Effector CD4-positive, alpha-beta T cell (primary cell): ENCODE measurements at regions not wholly inside any gene's neighbourhood (a gene's known extent, or its start where the extent isn't known, plus 50 kb on each side); places are given as distances from the start of the nearest gene placed in this dataset.
"Not testable (repeated sequence)": the region's sequence is repeated elsewhere in the genome, so short reads cannot be mapped to it uniquely, and the experiment has no call there.

Source experiments
- DNase-seq: peaks from one replicate; pipeline ENCODE4 v3.0.0-alpha.2; 2020

DNA sequence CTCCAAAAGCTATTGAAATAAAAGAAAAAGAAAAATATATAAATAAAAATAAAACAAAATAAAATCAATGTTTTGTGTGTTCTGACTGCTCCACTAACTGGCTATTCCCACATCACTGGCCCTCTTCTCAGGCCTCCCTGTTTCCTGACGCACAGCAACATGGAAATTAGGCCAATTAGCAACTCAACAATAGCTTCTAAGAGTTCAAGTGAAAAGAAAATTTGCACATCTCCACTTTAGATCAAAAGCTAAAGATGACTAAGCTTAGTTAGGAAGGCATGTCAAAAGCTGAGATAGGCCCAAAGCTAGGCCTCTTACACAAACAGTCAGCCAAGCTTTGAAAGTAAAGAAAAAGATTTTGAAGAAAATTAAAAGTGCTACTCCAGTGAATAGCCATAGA is 200.8 kb downstream of the DUSP6 start:
- no peak for DNase-seq

DNA sequence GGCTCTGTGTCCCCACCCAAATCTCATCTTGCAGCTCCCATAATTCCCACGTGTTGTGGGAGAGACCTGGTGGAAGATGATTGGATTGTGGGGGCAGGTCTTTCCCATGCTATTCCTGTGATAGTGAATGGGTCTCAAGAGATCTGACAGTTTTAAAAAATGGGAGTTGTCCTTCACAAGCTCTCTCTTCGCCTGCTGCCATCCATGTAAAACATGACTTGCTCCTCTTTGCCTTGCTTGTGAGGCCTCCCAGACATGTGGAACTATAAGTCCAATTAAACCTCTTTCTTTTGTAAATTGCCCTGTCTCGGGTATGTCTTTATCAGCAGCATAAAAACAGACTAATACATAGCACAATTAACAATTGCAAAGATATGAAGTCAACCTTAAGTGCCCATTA is 201.5 kb downstream of the DUSP6 start:
- DNase-seq: not testable (repeated sequence)

DNA sequence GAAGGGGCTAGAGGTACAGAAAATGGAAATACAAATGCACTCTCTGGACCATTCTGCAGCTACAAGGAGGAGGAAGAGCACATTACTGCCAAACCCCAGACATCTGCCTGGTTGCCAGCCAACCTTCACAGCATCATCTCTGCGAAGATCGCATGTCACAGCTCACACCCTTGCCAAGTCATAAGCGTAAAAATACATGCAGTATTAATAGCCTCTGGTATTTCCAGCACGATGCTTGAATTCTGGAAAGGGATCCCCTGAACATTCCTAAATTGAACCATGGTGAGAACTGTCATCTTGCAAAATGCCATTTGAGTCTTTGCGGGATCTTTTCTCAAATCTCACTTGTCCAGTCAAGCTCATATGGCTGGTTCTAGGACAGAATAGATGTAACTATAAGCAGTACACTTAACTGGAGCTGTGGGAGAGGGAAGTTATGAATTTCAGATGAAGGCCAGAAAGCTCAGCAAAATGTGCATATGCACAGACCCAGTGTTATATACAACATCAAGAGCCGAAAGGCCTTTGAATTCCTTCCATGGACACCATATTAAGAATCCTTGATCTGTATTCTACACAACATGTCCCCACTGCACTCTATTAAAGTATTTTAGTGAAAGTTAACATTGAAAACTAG is 211.6 kb downstream of the DUSP6 start:
- DNase-seq: no peak

DNA sequence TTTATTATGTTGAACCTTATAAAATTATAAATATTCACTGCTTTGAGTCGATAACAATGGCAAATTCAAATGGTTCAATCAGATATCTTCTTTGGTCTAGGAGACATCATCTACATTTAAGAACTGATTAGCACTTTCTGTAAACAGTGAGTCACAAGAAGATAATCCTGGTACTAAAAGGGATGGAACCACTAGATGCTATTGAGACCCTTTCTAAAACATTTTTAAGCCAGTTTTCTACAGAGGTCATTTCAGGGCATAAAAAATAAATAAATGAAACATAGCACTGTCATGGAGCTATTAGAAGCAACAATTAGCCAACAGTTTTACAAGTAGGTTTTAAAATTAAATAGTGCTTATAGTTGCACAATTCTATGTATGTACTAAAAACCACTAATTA is 212.2 kb downstream of the DUSP6 start:
- DNase-seq: no peak

DNA sequence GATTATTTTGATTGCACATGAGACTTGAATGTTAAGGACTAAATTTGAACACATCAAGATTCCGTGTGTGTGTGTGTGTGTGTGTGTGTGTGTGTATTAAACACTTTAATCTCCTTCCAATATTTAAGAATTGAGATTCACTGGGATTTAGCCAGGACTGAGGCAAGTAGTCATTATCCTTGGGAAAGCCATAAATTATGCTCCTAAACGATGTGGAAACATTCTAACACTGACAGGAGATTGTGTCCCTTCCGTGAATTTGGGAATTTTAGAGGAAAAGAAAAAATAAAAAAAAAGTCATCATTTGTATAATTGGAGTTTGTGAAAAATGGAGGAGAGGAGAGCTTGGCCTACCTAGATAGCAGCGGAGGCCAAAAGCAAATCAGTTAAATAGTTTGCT is 212.9 kb downstream of the DUSP6 start:
- DNase-seq: no peak

DNA sequence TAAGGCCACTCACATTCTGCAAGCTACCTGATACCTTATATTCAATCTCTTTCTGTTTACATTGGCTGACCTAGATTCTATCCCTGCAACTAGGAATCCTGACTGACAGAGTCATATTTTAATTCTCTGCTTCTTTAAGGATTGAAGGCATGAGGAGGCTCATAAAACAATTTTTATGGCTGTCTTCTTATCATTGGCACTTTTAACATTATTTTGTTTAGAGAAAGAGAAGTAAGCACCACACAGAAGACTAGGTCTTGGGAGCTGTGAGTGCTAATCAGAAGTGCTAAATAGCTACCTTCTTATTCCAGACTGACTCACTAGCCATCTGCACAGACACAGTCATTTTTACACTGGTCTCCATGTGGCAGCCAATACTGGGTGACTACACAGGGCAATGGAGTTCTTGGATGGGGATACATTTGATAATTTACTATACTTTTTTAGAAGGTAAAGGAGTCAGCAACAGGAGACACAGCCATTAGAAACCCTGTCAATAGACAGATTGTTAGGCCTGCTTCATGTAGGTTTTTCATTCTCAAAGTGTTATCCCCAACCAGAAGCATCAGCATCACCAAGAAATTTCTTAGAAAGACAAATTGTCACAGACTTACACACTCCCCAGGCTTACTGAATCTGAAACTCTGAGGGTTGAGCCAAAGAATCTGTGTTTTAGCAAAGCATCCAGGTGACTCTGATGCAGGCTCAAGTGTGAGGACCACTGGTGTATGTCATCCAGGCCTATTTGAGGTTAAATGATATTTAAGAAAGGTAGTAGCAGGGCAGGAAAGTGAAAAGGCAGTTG is 214.1 kb downstream of the DUSP6 start:
- DNase-seq: no peak

DNA sequence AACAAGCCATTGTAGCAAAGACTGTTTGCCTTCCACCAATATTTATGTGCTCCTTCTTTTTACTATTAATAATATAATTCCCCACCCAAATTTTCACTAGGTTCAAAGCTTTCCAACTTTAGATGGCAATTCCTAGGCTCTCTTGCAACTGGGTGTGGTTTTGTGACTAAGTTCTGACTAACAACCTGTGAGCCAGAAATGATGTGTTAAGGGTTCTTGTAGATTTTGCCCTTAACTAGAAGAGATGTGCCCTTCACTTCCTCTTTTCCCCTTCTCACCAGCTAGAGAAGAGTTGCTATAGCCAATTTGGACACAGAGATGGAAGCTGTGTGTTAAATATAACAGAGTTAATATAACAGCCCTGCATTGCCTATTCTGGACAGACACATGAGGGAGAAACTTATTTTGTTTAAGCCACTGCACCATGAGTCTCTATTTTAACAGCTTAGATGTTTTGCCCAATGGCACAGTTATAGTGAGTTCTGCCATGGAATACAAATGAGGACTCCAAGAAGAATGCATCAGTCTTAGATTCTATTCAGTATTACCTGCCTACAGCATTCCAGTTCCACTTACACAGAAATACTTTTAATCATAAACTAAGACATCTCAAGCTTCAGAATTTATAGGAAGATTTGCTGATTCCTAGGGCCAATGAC is 216.2 kb downstream of the DUSP6 start:
- DNase-seq: no peak

DNA sequence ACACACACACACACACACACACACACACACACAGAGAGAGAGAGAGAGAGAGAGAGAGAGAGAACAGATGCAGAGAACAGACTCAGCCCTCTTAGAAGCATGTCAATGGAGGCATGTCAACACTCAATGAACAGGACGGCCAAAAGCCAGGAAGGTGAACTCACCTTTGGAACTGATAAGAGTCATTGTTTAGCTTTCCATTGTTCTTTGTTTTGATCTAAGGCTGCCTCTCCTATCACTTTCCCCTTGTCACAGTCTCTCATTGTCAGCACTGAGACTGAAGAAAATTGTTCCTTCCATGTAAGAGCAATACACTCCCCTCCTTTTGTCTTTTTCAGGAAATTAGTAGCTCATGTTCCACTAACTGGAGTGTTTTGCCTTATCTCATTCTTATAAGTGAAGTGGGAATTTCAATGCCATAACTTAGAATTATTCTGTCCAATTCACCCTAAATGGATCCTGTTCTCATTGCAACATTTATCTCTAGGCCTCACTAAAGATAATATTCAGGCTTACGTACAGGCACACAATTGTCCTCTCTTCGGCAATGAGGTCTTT is 218.0 kb downstream of the DUSP6 start:
- DNase-seq: no peak

DNA sequence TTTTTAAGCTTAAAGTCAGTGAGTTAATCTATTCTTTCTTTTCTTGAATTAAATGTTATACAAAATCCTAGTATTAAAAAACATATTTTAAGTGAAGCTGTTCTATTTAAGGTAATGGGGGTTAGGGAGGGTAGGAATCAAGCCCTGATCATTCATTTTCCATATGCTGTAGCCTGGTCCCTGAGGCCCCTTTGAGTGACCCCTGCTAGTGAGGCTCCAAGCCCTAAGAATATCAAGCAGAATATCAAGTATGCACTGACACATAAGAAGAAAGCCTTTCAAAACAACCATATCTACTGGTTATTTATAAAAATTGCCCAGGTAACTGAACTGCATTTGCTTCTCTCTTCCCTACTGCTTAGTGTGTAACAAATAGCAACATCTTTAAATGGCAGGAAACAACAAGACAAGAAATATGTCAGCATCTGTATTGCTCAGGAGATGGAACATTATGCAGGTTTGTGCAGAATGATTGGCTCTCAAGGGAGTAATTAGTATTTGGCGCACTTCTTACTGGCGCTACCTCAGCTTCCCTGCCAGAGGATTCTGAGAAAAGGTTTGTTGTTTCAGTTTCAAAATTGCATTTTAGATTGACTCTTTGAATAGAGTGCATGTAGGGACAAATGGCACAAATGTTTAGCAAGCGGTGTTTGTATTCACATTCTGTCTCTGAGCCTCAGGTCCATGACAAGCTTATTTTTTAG is 223.0 kb downstream of the DUSP6 start:
- no peak for DNase-seq

DNA sequence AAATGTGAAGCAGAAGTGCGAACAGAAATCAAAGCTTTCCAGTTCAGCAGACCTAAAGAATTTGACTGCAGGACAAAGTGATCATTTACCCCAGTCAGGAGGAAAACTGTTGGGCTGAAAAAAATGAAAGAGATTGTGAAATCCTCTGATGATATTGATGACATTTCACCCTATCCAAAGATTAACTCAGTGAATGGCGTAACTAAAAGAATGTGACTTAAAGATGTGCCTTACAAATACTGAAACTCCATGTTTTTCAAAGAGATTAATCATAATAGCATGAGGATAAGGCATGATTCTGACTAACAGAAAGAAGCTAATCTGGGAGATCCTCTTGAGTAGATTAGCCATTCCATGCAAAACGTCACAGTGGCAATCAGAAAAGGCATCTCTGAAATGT is 225.6 kb downstream of the DUSP6 start:
- DNase-seq: no peak

DNA sequence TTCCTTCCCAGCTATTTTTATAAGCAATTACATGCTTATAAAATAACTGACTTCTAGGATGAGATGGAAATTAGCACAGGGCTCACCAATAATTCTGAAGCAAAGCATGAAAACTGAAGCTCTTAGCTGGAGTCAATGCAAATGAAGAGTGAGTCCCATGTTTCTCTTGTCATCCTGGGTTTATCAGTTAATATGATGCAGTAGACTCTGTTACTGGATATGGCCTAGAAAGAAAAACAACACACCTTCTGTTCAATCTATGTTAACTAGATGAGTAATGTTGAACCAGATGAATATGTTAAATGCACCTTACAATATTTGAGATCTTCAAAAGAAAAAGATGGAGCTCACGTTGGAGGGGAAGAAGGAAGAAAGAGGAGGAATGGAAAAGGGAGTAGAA is 229.4 kb downstream of the DUSP6 start:
- no peak for DNase-seq

DNA sequence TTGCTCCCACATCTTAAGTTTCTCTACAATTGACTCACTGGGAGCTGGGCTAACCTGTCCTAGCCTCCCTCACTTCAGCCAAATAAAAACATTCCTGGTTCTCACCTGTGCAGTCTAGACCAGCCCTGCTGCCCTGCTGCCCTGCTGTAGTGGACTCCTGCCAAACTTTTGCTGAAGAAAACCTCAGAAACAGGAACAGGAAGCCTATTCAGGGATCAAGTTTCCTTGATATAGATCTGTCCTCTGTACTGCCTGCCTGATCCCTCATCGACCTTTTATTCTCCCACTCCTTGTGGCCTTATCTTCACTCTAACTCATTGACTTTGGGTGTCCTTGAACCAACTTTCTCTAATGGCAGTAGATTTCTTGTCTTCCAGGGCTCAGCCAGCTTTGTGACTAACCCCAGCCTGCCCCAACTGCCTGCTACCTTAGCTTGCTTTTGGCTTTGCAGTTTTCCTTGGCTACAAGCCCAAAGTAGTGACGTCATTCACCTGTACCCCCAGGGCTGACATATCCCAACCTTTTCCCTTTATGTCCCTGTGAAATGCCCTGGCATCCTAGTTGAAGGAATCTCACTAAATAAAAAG is 234.8 kb downstream of the DUSP6 start:
- DNase-seq: no peak

DNA sequence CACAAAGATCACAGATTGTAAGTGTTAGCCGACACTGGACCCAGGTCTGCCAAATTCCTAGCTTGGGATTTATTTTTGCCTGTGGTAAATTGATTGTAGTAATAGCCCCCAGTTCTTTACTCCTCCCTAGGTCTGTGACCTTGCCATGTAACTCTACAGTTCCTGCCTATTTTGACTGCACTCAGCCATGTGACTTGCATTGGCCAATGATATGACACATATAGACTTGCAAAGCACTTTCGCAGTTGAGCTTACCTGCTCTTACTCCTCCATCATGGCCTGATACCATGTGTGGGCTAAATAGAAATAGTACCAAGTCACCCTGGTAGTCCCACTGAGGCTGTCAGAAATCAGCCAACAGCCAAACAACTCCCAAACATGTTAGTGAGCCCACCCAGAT is 240.3 kb downstream of the DUSP6 start:
- DNase-seq: no peak

DNA sequence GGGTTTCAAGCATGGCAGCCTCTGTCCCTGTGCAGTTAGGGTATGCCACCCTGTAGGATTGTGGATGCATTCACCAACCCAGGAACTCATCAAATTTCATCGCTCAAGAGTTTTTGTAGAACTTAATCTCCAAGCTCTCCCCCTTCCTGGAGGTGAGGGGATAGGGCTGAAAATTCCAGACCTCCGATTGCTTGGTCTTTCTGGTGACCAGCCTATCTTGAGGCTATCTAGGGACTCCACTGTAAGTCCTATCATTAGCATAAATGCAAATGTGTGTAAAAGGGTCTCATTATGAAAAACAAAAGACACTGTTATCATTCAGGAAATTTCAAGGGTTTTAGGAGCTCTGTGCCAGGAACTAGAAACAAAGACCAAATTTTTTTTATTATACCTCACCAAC is 244.0 kb downstream of the DUSP6 start:
- no peak for DNase-seq

DNA sequence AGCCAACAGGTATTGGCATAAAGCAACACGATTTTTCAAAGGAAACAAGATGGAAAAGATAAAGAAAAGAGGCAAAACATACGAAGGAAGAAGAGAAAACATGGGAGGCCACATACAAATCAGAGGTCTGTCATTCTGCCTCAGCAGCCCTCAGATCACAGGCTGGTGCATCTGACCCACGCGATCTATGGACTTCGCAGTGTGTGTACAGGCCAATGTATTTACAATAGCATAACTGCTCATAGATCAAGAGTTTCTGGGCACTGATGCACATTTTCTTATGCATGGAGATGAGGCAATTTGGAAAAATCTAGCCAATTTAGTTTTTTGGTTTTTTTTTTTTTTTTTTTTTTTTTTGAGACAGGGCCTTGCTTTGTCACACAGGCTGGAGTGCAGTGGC is 245.4 kb downstream of the DUSP6 start:
- DNase-seq: no peak

DNA sequence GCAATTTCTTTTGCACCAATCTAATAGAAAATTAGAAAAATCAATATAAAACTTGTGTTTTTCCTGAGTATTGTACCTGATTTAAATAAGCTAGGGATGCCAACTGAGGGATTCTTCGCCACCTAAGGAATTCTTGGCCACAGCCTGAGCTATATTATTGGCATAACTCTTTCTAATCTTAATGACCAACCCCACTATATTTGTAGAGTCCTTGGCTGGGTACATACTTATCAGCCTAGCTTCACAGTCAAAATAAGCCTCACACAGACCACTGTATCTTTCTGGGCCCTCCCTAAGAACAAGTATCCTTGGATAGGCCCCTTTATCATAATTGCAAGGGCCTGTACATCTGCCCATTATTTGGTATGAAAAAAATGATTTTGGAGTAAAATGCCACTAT is 247.1 kb downstream of the DUSP6 start:
- no peak for DNase-seq

DNA sequence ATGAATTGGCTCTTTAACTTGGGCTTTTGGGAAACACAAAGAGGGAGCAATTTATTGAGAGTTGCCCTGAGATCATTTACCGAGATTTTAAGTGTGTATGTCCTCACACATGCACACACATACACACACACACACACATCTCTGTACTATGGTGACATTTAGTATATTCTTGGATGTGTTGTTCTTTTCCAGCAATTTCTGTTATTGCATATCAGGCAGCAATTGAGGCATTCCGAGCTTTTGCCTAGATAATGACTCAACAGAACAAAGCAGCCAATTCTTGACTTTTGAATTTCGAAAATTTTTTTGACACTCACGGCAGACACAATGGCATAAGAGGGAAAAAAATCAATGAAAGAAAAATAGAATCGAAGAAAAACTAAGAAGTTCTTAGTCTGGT is 248.5 kb downstream of the DUSP6 start:
- no peak for DNase-seq

DNA sequence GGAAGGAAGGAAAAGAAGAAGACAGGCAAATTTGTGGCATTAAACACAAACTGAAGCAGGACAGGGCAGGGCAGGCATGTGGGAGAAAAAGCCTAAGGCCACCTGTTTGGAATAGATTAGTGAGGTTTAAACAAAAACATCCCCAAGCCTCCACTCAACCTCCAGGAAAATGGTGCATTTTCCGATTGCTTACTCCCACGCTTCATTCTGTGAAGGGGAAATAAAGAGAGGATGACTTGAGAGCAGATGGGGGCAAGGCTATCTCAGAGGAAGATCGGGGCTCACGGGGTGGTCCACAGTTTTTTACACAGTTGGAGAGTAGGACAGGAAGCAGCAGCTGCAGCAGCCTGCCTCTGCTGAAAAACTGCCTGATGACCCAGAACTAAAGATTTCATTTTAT is 250.9 kb downstream of the DUSP6 start:
- DNase-seq: no peak

DNA sequence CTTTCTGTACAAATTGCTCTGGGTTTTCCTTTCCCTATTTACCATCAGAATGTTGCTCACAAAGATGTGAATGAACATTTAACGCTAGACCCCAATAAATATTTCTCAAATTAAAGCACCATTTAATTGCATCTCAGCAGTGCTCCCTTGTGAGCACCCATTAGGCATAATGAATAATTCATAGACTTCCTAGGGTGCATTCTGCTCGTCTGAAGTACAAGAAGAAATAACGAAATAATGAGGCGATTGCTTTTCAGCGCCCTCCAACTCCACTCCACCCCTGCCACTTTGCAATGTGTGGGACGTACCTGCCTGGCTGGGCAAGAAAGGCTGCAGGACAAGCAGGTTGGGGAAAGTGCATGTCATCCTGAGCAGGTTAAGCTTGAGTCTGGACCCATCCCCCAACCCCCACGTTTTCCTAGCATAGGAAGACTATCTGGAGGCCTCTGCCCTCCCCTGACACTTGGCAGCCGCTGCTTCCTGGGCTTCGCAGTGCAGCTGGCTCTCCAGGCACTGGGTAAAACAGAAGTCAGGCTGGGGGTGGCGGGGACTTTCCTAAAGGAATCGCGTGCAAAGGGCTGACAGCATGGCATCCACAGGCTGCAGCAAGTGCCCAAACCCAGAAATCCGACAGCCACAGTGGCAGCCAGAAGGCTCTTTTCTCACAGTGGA is 253.7 kb downstream of the DUSP6 start:
- no peak for DNase-seq

DNA sequence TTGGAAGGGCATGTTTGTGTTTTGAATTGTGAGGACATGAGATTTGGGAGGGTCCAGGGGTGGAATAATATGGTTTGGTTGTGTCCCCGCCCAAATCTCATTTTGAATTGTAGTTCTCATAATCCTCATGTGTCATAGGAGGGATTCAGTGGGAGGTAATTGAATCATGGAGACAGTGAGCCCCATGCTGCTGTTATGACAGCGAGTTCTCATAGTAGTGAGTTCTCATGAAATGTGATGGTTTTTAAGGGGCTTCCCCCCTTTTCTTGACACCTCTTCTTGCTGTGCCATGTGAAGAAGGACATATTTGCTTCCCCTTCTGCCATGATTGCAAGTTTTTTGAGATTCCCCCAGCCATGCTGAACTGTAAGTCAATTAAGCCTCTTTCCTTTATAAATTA is 260.0 kb downstream of the DUSP6 start:
- no peak for DNase-seq

DNA sequence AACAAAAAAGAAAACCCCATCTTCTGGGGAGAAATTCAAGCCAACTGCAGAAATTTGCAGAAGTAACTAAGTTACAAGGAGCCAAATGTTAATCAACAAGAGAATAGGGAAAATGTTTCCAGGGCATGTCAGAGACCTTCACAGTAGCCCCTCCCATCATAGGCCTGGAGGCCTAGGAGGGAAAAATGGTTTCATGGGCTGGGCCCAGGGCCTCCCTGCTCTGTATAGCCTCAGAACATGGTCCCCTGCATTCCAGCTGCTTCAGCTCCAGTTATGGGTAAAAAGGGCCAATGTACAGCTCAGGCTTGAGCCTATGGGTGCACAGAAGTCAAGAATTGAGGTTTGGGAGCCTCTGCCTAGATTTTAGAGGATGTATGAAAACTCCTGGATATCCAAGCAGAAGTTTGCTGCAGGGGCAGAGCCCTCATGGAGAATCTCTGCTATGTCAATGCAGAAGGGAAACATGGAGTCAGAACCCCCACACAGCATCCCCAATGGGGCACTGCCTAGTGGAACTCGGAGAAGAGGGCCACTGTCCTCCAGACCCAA is 260.9 kb downstream of the DUSP6 start:
- no peak for DNase-seq

DNA sequence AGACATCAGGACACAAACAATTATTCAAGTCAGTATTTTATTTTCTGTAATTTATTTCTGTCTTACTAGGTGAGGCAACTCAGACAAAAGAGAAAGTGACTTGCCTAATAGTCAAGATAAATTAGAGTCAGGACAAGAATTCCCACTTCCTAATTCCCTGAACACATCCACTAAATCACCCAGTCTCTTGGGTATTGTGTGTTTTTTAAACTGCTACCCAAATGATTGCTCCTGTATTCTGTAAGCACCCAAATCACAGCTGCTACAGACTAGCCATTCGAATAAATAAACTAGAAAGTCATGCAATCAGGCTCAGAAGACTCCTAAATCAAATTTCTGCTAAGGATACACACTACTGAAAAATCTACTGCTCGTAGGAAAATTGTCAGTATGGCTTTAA is 263.0 kb downstream of the DUSP6 start:
- DNase-seq: no peak
